GM10248 (cell line): ENCODE measurements at regions not wholly inside any gene's neighbourhood (a gene's known extent, or its start where the extent isn't known, plus 50 kb on each side); places are given as distances from the start of the nearest gene placed in this dataset.

Experiments used
- CTCF ChIA-PET: fragments of 300-600 bp; sonication (Branson Sonifier 250); formaldehyde crosslinking; extraction: SDS; loops from one replicate; lab custom pipeline; 2021; ENCODE audit warnings: antibody characterized with exemption; lab: Yijun Ruan, JAX
- POLR2A ChIA-PET: fragments of 350-650 bp; sonication (Branson Sonifier 250); formaldehyde crosslinking; extraction: SDS; loops from one replicate; lab custom pipeline; 2020; ENCODE audit warnings: antibody characterized with exemption; lab: Yijun Ruan, JAX
- DNase-seq: peaks from one replicate; pipeline ENCODE4 v3.0.0; 2012; ENCODE audit errors: extremely low spot score
- CTCF ChIP-seq: IDR thresholded peaks from 2 replicates; pipeline ENCODE4 v1.5.1; 2012; ENCODE audit warnings: mild to moderate bottlenecking, low read depth; ENCODE audit errors: extremely low read depth, missing control alignments, control extremely low read depth

GRCh38 chr5:156121234-156121633 lies 205.7 kb upstream of the SGCD start:
- POLR2A ChIA-PET: no interaction called here
- no peak for DNase-seq
- TF ChIP-seq CTCF: no peak
- CTCF ChIA-PET: no interaction called here

DNA sequence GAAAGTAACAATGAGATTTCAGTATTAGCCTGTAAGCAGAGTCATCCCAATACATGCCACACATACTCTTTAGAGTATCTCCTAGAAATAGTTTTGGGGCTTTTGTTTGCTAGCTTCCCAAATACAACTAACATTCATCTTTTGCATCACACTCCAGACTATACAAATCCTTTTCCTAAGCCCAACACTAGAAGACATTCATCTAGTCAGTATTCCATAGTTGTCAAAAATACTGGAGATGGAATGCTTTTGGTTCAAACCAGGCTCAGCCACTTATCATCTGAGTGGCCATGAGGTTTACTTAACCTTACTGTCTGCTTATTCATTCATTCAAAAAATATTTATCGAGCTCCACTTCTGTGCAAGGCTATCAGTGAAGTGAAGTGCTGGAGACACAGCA lies 205.1 kb upstream of the SGCD start:
- DNase-seq: no peak
- no peak for TF ChIP-seq CTCF
- ChIA-PET POLR2A (no interaction called here), CTCF (no interaction called here)

GRCh38 chr5:156124708-156125107 lies 202.3 kb upstream of the SGCD start:
- ChIA-PET CTCF (no interaction called here), POLR2A (no interaction called here)
- DNase-seq: no peak
- TF ChIP-seq CTCF: no peak

GRCh38 chr5:156125118-156125517 lies 201.8 kb upstream of the SGCD start:
- TF ChIP-seq CTCF: no peak
- DNase-seq: no peak
- ChIA-PET CTCF (no interaction called here), POLR2A (no interaction called here)

- ChIA-PET CTCF (interaction anchor here (1.0 to 1.4 kb wide), 3 partner anchors 13 to 20 kb away, joined by 3 to 5 read pairs (median 4); no protein-coding TSS in a partner anchor), POLR2A (no interaction called here)
- no peak for DNase-seq
- TF ChIP-seq CTCF: no peak
Observed at GRCh38 chr5:156126716-156127115, 200.2 kb upstream of the SGCD start.

DNA sequence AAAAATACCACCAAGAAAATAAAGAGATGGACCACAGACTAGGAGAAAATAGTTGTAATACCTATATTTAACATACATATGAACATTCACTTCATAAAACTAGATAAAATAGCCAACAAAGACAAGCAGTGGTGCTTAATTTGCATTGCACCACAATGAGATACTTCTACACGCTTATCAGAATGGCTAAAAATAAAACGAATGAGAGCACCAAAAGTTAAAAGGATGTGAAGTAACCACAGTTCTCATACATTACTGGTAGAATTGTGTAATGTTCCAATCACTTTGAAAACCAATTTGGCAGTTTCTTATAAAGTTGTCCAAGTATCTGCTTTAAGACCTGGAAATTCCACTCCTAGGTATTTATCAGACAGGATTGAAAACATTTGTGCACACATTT lies 198.9 kb upstream of the SGCD start:
- DNase-seq: no peak
- CTCF ChIA-PET: no interaction called here
- TF ChIP-seq CTCF: no peak
- POLR2A ChIA-PET: interaction anchor here (0.6 kb wide), 1 partner anchor 683 kb away, joined by 5 read pairs; no protein-coding TSS in a partner anchor

DNA sequence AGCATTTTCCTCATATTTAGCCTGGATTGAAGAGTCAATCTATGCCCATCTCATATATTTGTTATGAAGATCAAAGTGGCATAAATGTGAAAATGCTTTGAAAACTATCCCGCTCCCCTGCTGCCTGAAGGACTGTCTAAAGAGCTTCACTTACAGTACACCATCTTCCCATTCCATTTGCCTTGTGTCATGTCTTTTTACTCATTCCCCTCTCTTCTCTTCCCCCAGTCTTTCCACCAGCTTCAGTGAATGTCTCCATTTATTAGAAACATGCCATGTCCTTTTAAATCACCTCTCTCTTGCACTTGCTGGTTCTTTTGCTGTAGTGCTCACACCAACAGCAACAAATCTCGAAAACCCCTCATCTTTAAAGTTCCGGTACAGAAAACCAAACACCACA lies 192.7 kb upstream of the SGCD start:
- DNase-seq: no peak
- ChIA-PET CTCF (no interaction called here), POLR2A (no interaction called here)
- TF ChIP-seq CTCF: no peak
